GM19324 (cell line): ENCODE measurements at regions not wholly inside any gene's neighbourhood (a gene's known extent, or its start where the extent isn't known, plus 50 kb on each side); places are given as distances from the start of the nearest gene placed in this dataset.
"Not testable (repeated sequence)": the region's sequence is repeated elsewhere in the genome, so short reads cannot be mapped to it uniquely, and the experiment has no call there.

ENCODE experiments used
- ATAC-seq: cut with Tn5 transposase; IDR thresholded peaks from one replicate; pipeline ENCODE4 v1.9.1; 2021; ENCODE audit warnings: mild to moderate bottlenecking, moderate library complexity; ENCODE audit not compliant: unreplicated experiment, low FRiP score

DNA sequence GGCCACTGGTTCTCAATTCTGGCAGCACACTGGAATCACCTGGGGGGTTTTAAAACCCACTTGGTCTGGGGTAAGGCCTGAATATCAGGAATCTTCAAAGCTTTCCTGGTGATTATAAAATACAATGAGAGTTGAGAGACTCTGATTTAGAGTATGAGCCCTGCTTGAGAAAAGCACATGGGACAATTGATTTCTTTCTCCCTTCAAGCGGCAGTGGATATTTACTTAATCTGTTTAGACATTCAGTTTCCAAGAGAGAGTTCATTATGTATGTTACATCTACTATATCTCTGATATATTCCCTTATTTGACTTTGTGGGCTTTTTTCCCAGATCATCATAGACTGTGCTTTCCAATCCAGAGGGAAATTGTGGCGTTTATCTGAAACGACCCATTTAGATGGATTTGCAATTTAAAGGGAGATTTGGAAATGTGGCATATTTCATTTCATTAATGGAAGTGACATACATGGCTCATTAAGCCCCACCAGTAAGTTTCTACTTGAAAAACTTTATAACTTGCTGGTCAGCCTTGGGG lies 171.2 kb upstream of the PFN2 start:
- no peak for ATAC-seq

DNA sequence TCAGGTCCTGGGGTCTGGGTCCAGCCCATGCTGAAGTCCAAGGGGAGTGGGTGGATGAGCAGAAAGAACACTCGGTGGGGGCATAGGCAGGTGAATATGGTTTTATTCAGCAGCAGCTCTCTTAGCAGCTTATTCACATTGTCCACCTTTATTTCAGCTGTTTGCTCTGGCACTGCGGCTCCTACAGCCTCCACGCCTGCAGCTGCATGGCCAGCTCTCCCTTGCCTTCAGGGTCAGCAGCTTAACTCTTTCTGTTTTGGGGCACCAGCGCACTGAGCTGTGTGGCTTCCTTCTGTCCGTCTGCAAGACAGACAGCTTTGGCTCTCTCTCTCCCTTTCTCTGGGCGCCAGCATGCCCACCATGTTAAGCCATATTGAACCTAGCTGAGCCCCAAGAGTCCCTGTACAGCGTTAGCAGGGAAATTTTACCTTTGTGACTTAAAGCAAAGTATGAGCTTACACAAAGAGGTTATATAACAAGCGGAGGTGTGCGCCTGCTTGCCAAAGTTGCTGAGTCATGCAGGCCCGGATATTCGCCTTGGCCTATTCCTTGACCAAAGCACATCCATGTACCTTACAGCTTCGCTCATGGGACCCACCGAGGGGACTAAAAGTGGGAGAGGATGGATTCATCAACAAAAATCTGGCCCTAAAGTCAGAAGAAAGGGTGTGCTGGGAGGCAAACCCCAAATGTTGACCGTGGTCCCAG lies 170.1 kb upstream of the PFN2 start:
- ATAC-seq: no peak

DNA sequence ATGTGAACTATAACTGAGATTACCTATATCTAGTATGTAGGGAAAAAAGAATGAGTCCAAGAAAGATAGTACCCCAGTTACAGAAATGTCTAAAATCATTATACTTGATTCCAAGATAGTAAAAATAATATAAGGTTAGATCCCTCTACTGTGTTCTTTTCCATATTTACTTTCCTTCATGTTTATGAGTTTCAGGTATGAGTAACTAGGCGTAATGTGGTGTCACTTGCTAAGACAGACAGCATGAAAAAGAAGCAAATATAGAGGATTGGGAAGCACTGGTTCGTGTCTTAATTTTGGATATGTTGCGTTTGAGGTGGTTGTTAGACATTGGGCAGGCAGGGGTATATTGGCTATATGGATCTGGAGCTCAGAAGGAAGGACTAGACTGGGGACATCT lies 168.1 kb upstream of the PFN2 start:
- no peak for ATAC-seq

DNA sequence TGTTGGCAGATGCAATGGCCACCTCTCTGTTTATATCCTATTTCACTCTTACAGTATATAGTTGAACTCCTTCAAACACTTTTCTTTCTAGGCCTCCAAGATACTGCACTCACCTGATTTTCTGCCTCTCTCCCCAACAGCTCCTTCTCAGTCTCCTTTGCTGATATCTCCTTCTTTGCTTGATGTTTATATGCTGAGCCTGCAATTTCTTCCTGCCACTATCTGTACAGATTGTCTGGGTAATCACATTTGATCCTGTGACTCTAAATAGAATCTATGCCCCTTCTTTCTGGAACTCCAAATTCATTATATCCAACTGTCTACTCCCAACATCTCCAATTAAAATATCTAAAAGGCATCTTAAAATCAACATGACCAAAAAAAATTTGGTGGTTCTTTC lies 165.5 kb upstream of the PFN2 start:
- ATAC-seq: no peak

DNA sequence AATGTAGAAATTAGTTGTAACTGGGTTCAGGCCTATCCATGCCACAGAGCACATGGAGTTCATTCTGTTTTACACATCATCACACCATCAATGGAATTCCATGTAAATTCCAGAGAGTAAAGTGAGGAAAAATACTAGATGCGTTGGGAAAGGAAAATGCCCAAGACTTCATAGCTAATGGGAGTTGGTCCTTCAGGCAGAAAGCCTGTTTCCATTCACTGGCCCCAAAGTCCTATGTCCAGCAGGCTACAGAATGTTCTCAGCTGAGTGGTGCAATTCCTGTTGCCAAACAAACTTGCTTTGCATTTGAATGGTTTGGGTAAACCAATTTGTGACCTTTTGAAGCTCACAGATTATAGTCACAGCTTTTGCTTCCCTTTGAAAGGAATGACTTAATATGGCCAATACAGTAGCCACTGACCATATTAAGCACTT lies 164.6 kb upstream of the PFN2 start:
- ATAC-seq: no peak

DNA sequence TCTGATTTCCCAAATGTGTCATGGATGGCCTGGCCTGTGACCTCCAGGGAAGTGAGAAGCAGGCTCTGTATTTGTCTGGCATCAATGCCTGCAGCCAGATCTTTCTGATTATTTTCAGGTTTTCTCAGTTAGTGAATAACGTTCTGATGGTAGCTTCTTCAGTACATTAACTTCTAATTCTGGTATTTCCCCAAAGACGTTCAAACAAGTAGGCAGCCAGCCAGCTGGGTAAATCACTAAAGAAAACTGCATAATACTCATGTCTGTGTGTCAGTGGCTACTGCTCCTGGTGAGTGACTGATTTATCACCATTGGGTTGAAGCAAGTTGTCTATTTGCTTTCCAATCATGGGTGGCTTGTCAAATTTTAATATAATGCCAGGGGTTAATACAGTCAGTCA lies 162.6 kb upstream of the PFN2 start:
- no peak for ATAC-seq

DNA sequence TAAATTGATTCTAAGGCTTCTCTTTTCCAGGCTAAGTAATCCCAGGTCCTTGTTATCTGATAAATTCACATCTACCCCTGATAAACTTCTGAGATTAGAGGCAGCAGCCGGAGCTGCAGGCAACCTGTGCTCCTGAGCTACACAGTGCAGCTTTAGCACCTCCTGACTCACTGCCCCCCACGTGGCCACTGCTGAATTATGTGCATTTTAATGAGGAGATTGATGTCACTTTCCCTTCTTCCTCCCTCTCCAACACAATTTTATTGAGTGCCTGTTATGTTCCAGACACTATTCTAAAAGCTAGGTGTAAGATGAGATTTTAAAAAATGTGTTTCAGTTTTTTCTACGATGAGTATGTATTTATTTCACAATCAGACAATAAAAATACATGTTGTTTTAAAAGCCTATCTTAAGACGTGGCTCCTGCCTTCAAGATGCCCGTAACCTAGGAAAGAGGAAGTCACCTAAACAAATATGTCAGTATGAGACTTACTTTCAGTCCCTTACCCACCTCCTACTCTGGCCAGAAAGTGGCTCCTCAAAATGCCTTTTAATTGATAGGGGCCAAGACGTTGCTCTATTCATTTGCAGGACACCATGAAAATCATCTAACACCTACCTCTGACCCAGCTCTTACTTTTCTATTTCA lies 161.5 kb upstream of the PFN2 start:
- ATAC-seq: peak; percentile 46

DNA sequence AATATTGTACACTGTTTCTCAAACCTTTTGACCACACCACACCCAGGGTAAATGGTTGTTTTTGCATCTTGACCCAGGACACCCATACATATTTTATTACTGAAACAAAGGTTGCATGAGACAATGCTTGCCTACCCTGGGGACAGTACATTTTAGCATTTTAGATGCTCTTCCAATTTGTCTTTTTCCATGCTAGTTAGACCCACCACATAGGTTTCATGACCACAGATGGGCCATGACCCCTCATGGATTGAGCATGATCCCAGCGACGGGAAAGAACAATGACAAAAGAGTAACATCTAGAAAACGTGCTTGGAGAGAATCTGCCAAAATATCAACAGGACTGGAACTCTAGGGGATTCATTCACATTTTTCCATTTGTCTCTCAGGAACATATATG lies 161.0 kb upstream of the PFN2 start:
- ATAC-seq: no peak

DNA sequence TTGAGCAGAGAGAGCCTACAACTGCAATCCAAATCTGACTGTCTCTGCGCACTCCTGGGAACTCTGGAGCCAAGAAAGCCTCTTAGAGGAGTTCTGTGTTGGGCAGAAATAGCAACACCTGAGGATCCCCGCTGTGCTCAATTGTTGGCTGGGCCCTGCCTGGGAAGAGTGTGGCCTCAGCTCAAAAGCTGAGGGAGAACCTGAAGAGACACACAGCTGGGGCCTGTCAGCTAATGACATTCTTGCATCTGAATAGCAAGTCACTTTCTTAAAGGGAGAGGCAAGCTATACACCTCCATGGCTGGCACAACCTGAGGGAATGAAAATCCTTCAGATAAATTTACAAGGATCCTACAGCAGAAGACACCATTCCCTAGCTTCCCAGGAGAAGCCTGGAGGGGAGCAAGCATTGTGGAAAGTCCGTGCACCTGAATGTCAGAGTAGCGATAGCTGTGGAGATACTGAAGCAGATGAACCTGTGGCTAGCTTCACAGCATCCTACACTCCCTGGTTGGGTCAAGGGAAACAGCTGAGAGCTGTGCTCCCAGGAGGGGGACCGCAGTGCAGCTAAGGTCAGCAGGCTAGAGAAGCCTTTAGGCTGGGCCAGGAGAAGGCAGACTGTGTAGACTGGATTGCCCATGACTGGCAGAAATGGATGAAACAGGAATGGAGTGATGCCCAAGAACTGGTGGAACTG lies 159.9 kb upstream of the PFN2 start:
- ATAC-seq: no peak

DNA sequence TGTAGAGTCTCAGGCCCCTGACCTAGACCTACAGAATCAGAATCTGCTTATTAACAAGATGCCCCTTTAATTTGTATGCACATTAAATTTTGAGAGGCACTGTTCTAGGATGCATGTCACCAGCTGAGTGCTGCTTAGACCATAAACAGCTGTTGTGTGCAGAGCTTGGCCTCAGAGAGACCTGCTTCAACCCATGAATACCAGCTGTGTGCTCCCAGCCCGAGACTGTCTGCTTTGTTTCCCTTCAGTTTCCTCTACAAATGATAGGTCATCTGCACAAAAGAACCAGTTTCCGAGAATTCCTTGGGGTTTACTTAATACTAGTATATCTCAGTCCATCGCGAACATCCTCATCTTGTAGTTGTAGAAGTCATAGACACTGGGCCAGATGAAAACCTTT lies 158.5 kb upstream of the PFN2 start:
- no peak for ATAC-seq

DNA sequence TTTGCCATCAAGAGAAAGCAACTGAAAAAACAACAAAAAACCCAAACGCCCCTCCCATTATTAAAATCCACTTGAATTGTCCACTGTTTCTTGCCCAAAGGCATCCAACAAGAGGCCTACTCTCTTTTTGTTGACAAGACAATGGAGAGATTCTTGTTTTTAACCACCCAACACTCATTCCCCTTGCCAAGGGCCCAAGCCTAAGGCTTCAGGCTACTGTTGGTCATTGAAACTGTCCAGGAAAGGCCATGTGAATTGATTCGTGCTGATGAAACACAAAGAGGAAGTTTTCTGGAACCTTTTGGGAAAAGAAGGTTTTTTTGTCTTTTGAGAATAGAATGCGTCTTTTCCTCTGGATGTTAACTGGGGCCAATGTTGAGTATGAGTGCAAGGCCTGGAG lies 157.4 kb upstream of the PFN2 start:
- ATAC-seq: no peak

DNA sequence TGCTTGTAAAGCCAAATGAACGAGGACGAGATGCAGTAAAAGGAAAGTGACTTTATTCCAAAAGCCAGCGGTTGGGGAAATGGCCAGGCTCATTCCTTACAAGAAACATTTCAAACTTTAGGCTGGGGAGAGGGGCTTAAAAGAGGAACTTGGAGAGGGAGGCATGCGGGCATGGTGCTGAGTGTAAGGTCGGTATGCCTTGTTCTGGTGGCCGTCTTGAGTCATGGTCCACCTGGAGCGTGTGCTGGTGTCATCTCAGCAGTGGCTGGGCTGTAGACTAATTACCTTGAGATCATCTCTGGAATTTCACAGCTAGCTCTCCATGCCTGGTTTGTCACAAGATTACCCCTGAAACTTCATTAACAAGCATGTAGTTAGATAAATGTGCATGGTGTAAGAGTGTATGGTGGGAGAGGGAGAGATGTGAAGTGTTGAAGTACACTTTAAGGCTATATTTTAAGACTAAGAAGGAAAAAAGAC lies 156.4 kb upstream of the PFN2 start:
- ATAC-seq: no peak

DNA sequence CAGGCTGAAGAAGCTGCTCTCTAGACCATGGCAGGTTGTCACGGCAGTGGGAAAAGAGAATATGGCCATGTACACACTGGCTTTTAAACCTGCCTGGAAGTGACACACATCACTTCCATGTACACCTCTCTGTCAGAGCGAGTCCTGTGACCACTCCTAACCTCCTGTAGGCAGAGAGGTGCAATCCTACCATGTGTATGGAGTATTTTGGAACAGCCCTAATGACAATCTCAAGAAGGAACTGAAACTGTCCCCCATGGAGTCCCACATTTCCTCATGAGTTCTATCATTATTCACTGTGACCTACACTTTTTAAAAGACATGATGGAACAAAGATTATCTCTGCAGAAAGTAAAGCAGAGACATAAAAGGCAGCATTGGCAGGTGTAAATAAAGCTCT lies 153.4 kb upstream of the PFN2 start:
- no peak for ATAC-seq

DNA sequence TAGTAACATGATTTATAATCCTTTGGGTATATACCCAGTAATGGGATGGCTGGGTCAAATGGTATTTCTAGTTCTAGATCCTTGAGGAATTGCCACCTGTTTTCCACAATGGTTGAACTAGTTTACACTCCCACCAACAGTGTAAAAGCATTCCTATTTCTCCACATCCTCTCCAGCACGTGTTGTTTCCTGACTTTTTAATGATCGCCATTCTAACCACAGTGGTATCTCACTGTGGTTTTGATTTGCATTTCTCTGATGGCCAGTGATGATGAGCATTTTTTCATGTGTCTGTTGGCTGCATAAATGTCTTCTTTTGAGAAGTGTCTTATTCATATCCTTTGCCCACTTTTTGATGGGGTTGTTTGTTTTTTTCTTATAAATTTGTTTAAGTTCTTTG lies 152.6 kb upstream of the PFN2 start:
- not testable (repeated sequence) for ATAC-seq

DNA sequence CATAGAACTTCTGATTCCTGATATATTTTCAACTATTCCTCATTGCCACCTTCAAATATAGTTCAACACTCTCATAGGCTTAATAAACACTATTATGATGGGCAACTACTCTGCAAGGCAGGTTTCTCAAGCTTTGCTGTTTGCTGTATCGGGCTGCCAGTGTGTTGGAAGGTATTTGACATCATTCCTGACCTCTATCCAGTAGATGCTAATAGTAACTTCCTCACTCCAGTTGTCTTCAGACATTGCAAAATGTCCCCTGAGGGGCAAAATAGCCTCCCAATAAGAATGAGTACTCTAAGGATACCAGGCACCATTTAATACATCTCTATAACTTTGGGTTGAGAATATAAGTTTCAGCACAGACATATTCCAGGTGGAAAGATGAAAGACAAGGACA lies 147.5 kb upstream of the PFN2 start:
- ATAC-seq: no peak

DNA sequence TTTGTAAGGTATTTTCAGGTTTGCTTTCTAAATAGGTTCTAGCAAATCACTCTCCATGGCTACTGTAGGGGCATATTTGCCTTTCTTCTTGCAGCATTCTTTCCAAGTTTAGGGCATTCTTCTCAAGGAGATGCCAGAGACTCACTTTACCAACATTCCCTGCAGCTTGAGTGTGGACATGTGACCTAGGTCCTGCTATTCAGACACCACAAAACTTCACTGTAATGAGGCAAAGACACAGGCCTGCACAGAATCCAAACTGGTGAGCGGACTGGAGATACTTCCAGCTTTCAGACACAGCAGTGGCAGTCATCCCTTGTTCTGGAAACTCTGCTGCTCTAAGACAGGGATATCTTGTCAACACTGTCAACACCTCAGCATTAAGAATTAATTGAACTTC lies 146.4 kb upstream of the PFN2 start:
- ATAC-seq: no peak

DNA sequence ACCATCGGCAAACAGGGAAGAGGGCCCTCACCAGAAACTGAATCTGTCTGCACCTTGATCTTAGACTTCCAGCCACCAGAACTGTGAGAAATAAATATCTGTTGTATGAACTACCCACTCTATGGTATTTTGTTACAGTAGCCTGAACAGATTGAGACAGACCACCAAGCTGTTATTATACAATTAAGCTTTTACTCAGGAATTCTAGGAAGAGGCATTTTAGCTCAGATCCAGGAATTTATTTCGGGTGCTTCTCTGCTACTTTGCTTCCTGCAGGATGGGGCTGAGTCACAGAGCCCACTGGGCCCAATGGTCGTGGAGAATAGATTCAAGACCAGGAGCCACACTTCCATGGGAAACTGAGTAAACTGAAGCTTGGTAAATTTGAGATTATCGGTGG lies 145.5 kb upstream of the PFN2 start:
- ATAC-seq: no peak

DNA sequence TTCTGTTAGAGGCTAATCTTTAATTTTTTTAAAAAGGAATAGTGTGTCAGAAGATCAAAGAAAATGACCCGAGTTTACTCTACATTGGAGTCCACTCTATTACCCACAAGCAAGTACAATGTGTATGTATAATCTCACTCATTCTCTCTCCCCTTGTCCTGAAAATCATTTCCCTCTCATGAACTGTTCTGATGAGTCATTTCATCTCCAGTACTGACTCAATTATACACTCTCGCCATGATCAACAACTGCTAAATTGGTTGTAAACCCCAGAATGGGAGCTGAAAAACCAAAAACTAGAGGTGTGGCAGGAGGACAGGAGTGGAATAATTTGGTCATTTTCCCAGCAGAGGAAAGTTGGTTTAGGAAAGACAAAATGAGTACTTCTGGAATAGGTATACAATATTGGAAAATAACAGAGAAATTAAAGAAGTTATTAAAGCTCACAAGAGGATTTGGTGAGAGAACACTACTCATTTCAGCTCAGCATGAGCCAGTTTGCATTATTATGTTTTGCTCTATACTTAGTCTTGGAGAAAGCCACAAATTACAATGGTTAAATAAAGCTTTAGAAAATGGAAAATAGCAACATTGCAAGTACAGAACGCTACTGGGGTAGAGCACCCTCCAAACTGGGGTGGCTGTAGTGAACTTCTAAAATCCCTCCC lies 144.3 kb upstream of the PFN2 start:
- no peak for ATAC-seq

DNA sequence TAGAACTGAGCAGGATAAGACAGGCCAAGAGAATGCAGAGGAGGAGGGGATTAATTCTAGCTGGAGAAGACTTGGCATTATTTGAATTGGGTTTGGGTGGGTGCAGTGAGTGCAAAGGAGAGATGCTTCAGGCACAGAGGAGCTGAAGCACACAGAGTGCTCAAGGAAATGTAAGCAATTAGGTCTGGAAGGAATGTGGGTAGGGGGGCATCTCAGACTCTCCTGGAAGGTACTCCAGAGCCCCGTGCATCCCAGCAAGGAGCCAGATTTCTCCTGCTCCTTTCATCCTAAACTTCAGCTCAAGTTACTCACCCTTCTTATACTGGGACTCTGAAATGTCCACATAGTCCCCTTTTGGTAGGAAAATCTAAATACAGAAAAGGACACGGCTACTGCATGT lies 143.6 kb upstream of the PFN2 start:
- no peak for ATAC-seq

DNA sequence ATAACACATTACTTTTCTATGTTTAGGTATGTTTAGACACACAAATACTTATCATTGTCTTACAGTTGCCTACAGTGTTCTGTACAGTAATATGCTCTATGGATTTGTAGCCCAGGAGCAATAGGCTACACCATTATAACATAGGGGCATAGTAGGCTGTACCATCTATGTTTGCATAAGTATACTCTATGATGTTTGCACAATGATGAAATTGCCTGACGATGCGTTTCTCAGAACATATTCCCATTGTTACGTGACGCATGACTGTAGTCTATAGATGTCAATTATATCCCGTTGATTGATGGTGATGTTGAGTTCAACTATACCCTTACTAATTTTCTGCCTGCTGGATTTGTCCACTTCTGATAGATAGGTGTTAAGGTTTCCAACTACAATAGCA lies 139.4 kb upstream of the PFN2 start:
- ATAC-seq: no peak
